ENCODE measurements at regions not wholly inside any gene's neighbourhood (a gene's known extent, or its start where the extent isn't known, plus 50 kb on each side); places are given as distances from the start of the nearest gene placed in this dataset.

DNA sequence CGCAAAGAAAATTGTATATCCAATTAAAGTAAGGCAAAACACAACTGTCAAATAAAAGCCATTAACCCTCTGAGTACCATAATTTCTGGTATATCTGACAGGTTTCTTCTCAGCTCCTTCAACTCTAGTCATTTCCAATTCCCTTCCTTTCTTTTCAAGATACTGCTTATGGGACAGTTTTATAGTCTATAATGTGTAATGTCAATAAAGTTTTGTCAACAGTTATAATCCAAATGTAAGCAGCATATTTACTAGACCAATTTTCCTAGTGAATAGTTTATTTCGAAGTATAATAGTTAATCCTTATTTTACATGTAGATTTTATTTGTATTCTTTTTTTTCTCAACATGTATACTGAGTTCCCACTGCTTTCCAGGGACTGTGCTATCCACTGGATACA is 1081.8 kb downstream of the EPHA7 start:
- TF ChIP-seq POLR2A (IDR thresholded peaks at IDR 0.05): no peak
- TF ChIP-seq, protein P1, sequence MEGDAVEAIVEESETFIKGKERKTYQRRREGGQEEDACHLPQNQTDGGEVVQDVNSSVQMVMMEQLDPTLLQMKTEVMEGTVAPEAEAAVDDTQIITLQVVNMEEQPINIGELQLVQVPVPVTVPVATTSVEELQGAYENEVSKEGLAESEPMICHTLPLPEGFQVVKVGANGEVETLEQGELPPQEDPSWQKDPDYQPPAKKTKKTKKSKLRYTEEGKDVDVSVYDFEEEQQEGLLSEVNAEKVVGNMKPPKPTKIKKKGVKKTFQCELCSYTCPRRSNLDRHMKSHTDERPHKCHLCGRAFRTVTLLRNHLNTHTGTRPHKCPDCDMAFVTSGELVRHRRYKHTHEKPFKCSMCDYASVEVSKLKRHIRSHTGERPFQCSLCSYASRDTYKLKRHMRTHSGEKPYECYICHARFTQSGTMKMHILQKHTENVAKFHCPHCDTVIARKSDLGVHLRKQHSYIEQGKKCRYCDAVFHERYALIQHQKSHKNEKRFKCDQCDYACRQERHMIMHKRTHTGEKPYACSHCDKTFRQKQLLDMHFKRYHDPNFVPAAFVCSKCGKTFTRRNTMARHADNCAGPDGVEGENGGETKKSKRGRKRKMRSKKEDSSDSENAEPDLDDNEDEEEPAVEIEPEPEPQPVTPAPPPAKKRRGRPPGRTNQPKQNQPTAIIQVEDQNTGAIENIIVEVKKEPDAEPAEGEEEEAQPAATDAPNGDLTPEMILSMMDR (IDR thresholded peaks at IDR 0.05): no peak
- Histone ChIP-seq H3K4me3 (no peak overlapping the region), H3K27ac (no peak overlapping the region), H3K36me3 (no peaks in the 10 kb centered on the region), H3K9me3 (no peaks in the 10 kb centered on the region), H3K27me3 (no peaks in the 10 kb centered on the region), H3K4me1 (no peaks in the 10 kb centered on the region)
- ATAC-seq: no peak
- DNase-seq: no peak
- whole genome bisulfite sequencing (ENCODE audit: insufficient coverage, low coverage, low lambda C conversion rate, missing lambda C conversion rate): 33% methylated on average over 2 of the region's 2 CpGs
- intact Hi-C loops (cut with DNase I): no loop called here

DNA sequence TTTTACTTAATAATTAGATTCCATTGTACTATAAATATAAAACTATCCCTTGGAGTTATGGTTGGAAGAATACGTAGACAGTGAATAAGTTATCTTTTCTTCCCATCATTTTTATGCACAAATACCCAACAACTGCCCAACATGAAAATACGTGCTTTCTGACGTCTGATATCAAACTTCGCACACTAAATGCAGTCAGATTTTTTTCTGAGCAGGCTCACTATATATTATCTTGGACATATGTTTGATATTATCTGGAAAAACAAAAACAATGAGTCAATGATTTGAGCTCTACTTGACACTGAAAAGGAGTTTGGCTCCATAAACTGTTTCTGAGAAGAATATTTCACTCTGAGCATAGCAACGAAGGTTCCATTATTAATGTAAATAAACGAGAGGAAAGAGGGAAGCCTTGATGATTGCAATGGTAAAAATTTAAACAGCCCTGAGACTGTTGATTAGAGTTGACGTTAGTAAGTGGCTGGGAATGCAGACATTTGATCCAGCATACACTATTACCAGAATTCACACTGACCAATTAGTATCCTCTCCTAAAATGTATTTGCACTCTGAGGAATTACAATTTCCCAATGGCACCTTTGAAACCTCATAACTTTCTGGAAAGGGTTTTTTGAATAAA is 1090.0 kb downstream of the EPHA7 start:
- H3K4me1 ChIP-seq: no peaks in the 10 kb centered on the region
- DNase-seq (no peak), ATAC-seq (no peak)
- no peak overlapping the region for H3K4me3 ChIP-seq
- H3K36me3 ChIP-seq: no peaks in the 10 kb centered on the region
- intact Hi-C loops (cut with DNase I): no loop called here
- WGBS (ENCODE audit: insufficient coverage, low coverage, low lambda C conversion rate, missing lambda C conversion rate): 38% methylated on average over 7 of the region's 7 CpGs
- TF ChIP-seq, protein P1 (IDR thresholded peaks at IDR 0.05): no peak
- no peak for TF ChIP-seq POLR2A (IDR thresholded peaks at IDR 0.05)
- H3K27ac ChIP-seq: no peak overlapping the region
- no peaks in the 10 kb centered on the region for H3K9me3 ChIP-seq
- H3K27me3 ChIP-seq: no peaks in the 10 kb centered on the region

DNA sequence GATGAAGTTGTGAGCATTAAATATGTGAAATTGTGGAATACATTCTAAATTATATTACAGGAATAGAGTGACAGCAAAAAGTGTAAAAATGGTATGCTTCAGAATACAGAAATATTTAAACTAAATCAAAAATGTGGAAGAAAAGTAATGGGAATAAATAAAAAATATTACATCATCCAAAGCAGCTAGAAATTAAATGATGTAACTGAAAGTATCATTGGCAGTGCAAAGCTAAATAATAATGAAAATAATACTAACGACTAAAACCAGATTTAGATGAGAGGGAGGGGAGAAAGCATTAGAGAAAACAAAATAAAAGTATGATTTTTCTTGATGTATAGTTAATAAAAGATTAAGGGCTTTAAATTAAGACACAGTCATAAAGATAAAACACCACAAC is 1104.0 kb downstream of the EPHA7 start:
- H3K36me3 ChIP-seq: no peaks in the 10 kb centered on the region
- TF ChIP-seq, protein P1 (IDR thresholded peaks at IDR 0.05): no peak
- TF ChIP-seq POLR2A (IDR thresholded peaks at IDR 0.05): no peak
- no peaks in the 10 kb centered on the region for H3K4me1 ChIP-seq
- ATAC-seq: no peak
- H3K27ac ChIP-seq: no peak overlapping the region
- 45% methylated on average over 1 of the region's 1 CpG for WGBS (ENCODE audit: insufficient coverage, low coverage, low lambda C conversion rate, missing lambda C conversion rate)
- H3K4me3 ChIP-seq: no peak overlapping the region
- no peak for DNase-seq
- no peaks in the 10 kb centered on the region for H3K9me3 ChIP-seq
- H3K27me3 ChIP-seq: no peaks in the 10 kb centered on the region
- intact Hi-C loops (cut with DNase I): no loop called here

DNA sequence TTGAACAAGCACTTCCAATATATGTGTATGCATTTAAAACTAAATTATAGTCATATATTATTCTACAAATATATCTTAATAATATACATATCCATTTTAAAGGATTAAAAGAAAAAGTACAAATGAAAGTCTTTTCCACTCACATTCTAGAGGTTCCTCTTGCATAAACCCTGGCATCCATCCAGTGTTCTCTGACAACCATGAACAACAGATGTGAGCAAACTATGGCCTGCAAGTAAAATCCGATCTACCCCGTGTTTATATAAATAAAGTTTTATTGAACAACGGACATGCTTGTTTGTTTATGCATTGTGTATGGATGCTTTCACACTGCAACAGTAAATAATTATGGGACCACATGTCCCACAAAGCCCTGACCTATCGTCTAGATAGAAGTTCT is 1122.3 kb downstream of the EPHA7 start:
- ATAC-seq (no peak), DNase-seq (no peak)
- Histone ChIP-seq H3K27me3 (no peaks in the 10 kb centered on the region), H3K9me3 (no peaks in the 10 kb centered on the region), H3K4me3 (no peak overlapping the region), H3K27ac (no peak overlapping the region), H3K4me1 (no peaks in the 10 kb centered on the region), H3K36me3 (no peaks in the 10 kb centered on the region)
- 45% methylated on average over 4 of the region's 4 CpGs for WGBS (ENCODE audit: insufficient coverage, low coverage, low lambda C conversion rate, missing lambda C conversion rate)
- TF ChIP-seq, protein P1 (IDR thresholded peaks at IDR 0.05): no peak
- TF ChIP-seq POLR2A (IDR thresholded peaks at IDR 0.05): no peak
- intact Hi-C loops (cut with DNase I): no loop called here

DNA sequence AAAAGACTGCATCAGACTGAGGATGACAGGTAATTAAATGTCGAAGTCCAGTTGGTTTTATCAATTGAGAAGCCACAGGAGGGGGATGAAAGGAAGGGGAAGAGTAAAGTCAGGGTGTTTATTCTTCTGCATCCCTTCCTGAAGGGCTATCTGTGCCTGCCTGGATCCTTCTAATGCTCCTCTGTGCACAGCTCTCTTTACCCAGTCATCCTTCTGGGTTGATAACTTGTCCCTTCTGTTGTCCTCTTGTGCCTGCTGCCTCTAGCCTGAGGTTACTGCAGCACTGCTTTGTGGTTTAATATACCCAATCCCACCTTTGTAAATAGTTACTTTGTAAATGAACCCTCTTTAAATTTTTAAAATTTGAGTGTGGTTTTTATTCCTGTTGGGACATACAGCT is 1127.3 kb downstream of the EPHA7 start:
- Histone ChIP-seq H3K9me3 (no peaks in the 10 kb centered on the region), H3K27me3 (no peaks in the 10 kb centered on the region), H3K4me1 (no peaks in the 10 kb centered on the region), H3K36me3 (no peaks in the 10 kb centered on the region), H3K27ac (no peak overlapping the region), H3K4me3 (no peak overlapping the region)
- DNase-seq (no peak), ATAC-seq (no peak)
- TF ChIP-seq POLR2A (IDR thresholded peaks at IDR 0.05): no peak
- TF ChIP-seq, protein P1 (IDR thresholded peaks at IDR 0.05): no peak
- intact Hi-C loops (cut with DNase I): no loop called here
- WGBS (ENCODE audit: insufficient coverage, low coverage, low lambda C conversion rate, missing lambda C conversion rate): 0% methylated on average over 1 of the region's 1 CpG
